ENCODE measurements at regions not wholly inside any gene's neighbourhood (a gene's known extent, or its start where the extent isn't known, plus 50 kb on each side); places are given as distances from the start of the nearest gene placed in this dataset.

- Histone ChIP-seq H3K4me3 (no peak overlapping the region), H3K4me1 (ENCODE audit: insufficient read depth) (no peaks in the 10 kb centered on the region), H3K9me3 (no peaks in the 10 kb centered on the region), H3K36me3 (no peaks in the 10 kb centered on the region), H3K27me3 (no peaks in the 10 kb centered on the region), H3K27ac (no peak overlapping the region)
- no peak for DNase-seq
- WGBS, 3 donors, result 75 to 87% (median 83%) methylated on average over 1 of the region's 1 CpG
- intact Hi-C loops (cut with DNase I), result loop anchor here in 1 of 4 donors (10.0 kb wide), 1 partner anchor 264 kb away; no protein-coding TSS in a partner anchor
- no peak for TF ChIP-seq EP300 (IDR thresholded peaks at IDR 0.05)
- no peak for TF ChIP-seq POLR2A (IDR thresholded peaks at IDR 0.05)
- TF ChIP-seq CTCF (IDR thresholded peaks at IDR 0.05), result no peak
These were observed 202.8 kb upstream of the CPHXL start for GRCh38 chr16:75929046-75929445.

DNA sequence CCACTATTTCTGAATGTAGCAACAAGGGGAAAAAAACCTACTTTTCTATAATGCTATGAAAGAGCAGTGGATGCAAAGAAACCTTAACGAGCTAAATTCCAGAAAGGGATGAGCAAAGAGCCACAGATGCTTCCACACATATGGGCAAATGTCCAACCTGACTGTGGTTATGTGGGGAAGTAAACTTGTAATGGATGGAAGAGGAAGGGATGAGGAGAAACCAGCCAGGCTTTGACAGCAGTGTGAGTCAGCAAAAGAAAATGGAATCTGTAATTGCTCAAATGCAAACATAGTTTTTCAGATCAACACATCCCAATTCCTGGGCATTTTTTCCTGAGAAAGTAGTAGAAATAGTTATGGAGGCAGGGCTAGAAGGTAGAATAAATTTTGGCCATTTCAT, 204.8 kb upstream of the CPHXL start:
- intact Hi-C loops (cut with DNase I), result no loop called here
- 40 to 48% (median 44%) methylated on average over 1 of the region's 1 CpG for WGBS, 3 donors
- Histone ChIP-seq H3K4me3 (no peak overlapping the region), H3K4me1 (ENCODE audit: insufficient read depth) (no peaks in the 10 kb centered on the region), H3K36me3 (no peaks in the 10 kb centered on the region), H3K27me3 (no peaks in the 10 kb centered on the region), H3K27ac (no peak overlapping the region), H3K9me3 (no peaks in the 10 kb centered on the region)
- no peak for DNase-seq
- TF ChIP-seq POLR2A (IDR thresholded peaks at IDR 0.05) (no peak), EP300 (IDR thresholded peaks at IDR 0.05) (no peak), CTCF (IDR thresholded peaks at IDR 0.05) (no peak)

- no peak overlapping the region for H3K4me3 ChIP-seq
- no peaks in the 10 kb centered on the region for H3K36me3 ChIP-seq
- no peaks in the 10 kb centered on the region for H3K9me3 ChIP-seq
- intact Hi-C loops (cut with DNase I), result no loop called here
- no peak overlapping the region for H3K27ac ChIP-seq
- no peak for DNase-seq
- WGBS, 3 donors, result 91 to 94% (median 93%) methylated on average over 1 of the region's 1 CpG
- no peaks in the 10 kb centered on the region for H3K27me3 ChIP-seq
- TF ChIP-seq CTCF (IDR thresholded peaks at IDR 0.05), result no peak
- no peak for TF ChIP-seq POLR2A (IDR thresholded peaks at IDR 0.05)
- TF ChIP-seq EP300 (IDR thresholded peaks at IDR 0.05), result no peak
- H3K4me1 ChIP-seq (ENCODE audit: insufficient read depth), result no peaks in the 10 kb centered on the region
These were observed 205.7 kb upstream of the CPHXL start for GRCh38 chr16:75931970-75932369.

- no peak for DNase-seq
- H3K36me3 ChIP-seq, result no peaks in the 10 kb centered on the region
- no peaks in the 10 kb centered on the region for H3K27me3 ChIP-seq
- intact Hi-C loops (cut with DNase I), result no loop called here
- WGBS, 3 donors, result 83 to 88% (median 83%) methylated on average over 8 of the region's 8 CpGs
- H3K9me3 ChIP-seq, result no peaks in the 10 kb centered on the region
- H3K4me1 ChIP-seq (ENCODE audit: insufficient read depth), result no peaks in the 10 kb centered on the region
- TF ChIP-seq CTCF (IDR thresholded peaks at IDR 0.05), result no peak
- TF ChIP-seq EP300 (IDR thresholded peaks at IDR 0.05), result no peak
- no peak for TF ChIP-seq POLR2A (IDR thresholded peaks at IDR 0.05)
- H3K4me3 ChIP-seq, result no peak overlapping the region
- H3K27ac ChIP-seq, result no peak overlapping the region
These were observed 212.5 kb upstream of the CPHXL start for GRCh38 chr16:75938818-75939217.

DNA sequence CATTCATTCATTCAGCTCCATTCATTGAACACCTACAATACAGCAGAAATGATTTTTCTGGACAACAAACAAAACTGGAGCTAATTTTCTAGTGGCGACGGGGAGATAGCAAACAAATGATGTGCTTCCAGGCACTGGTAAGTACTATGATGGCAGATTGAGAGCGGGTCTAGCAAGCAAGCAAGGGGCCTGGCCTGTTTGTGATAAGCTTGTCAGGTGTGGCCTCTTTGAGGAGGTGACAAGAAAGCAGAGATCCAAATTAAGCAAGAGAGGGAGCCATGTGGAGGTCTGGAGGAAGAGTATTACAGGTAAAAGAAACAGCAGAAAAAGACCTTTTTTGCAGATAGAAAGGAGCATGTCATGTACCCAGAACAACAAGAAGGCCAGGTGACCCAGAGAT, 216.1 kb upstream of the CPHXL start:
- Histone ChIP-seq H3K4me1 (ENCODE audit: insufficient read depth) (no peaks in the 10 kb centered on the region), H3K9me3 (no peaks in the 10 kb centered on the region), H3K27ac (no peak overlapping the region), H3K4me3 (no peak overlapping the region), H3K36me3 (no peaks in the 10 kb centered on the region), H3K27me3 (no peaks in the 10 kb centered on the region)
- intact Hi-C loops (cut with DNase I), result no loop called here
- 89 to 93% (median 89%) methylated on average over 3 of the region's 3 CpGs for WGBS, 3 donors
- TF ChIP-seq POLR2A (IDR thresholded peaks at IDR 0.05), result no peak
- no peak for TF ChIP-seq CTCF (IDR thresholded peaks at IDR 0.05)
- TF ChIP-seq EP300 (IDR thresholded peaks at IDR 0.05), result no peak
- DNase-seq, result no peak
